BLaER1 treated with 17β-estradiol and CSF1 and Interleukin-3, amounts not matched to agents 10 nM and 100 nM (cell line): ENCODE measurements at regions not wholly inside any gene's neighbourhood (a gene's known extent, or its start where the extent isn't known, plus 50 kb on each side); places are given as distances from the start of the nearest gene placed in this dataset.

ENCODE experiments used
- H3K27ac ChIP-seq, 11 experiments: shearing (Covaris generic); formaldehyde crosslinking; 2 replicates each; pipeline ENCODE4 v1.8.1; 2022
- H3K27me3 ChIP-seq, 11 experiments: shearing (Covaris generic); formaldehyde crosslinking; 2 replicates each; pipeline ENCODE4 v1.8.1; 2022
- H3K36me3 ChIP-seq, 11 experiments: shearing (Covaris generic); formaldehyde crosslinking; 2 replicates each; pipeline ENCODE4 v1.8.1; 2022
- H3K4me1 ChIP-seq, 10 experiments: shearing (Covaris generic); formaldehyde crosslinking; 2 replicates each; pipeline ENCODE4 v1.8.1; 2022
- H3K4me2 ChIP-seq, 11 experiments: shearing (Covaris generic); formaldehyde crosslinking; 2 replicates each; pipeline ENCODE4 v1.8.1; 2022
- H3K4me3 ChIP-seq, 10 experiments: shearing (Covaris generic); formaldehyde crosslinking; 2 replicates each; pipeline ENCODE4 v1.8.1; 2022
- H3K9ac ChIP-seq, 11 experiments: shearing (Covaris generic); formaldehyde crosslinking; 2 replicates each; pipeline ENCODE4 v1.8.1; 2022
- H3K9me3 ChIP-seq, 11 experiments: shearing (Covaris generic); formaldehyde crosslinking; replicated peaks in 1 of 11; 2 replicates each; pipeline ENCODE4 v1.8.1; 2022
- H4K20me1 ChIP-seq, 11 experiments: shearing (Covaris generic); formaldehyde crosslinking; 2 replicates each; pipeline ENCODE4 v1.8.1; 2022
- Cebpa-rat ChIP-seq, 11 experiments: shearing (Covaris generic); IDR thresholded peaks; 2 replicates each; pipeline ENCODE4 v1.8.1; 2022

DNA sequence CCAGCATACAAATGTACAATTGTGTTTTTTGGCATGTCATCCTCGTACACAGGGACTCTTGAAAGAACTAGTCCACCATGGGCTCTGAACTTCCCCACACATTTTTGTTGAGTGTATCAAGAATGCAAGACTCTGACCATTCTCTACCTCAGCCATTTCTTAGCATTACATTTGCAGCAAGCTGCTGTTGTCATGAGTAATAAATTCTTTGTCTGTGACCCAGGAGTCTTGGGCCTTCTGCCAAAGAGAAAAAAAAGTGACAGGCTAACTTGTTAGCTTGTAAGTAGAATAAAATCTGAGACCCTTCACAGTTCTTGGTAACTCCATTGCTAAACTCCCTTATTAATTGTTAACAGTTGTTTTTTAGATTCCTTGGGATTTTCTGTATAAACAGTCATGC is 542.3 kb upstream of the MBL2 start:
- no peak overlapping the region for H3K9ac ChIP-seq
- no peaks in the 10 kb centered on the region for H3K27me3 ChIP-seq
- H3K4me1 ChIP-seq = no peaks in the 10 kb centered on the region
- no peak overlapping the region for H3K27ac ChIP-seq
- H4K20me1 ChIP-seq = no peaks in the 10 kb centered on the region
- TF ChIP-seq Cebpa-rat (IDR thresholded peaks at IDR 0.05) = no peak
- no peaks in the 10 kb centered on the region for H3K9me3 ChIP-seq
- no peak overlapping the region for H3K4me2 ChIP-seq
- no peak overlapping the region for H3K4me3 ChIP-seq
- H3K36me3 ChIP-seq = no peaks in the 10 kb centered on the region

DNA sequence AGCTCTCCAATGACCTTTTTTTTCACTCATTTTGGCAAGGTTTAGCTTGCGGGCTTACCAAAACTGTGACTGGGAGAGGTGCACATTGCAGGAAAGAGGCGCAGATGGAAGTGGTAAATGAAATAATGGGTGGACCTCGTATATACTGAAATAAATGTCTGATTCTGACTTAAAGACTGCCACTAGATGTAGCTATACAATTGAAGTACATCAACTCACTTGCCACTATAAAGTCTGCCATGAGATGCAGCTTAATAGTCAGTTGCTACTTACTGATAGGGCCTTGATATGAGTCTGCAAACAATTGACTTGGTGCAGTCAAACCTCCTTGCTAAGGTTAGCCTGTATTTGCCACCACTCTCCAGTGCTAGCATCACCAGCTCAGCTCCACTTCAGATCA is 525.9 kb upstream of the MBL2 start:
- Histone ChIP-seq H3K9ac (no peak overlapping the region), H3K4me2 (no peak overlapping the region), H3K27me3 (no peaks in the 10 kb centered on the region), H3K36me3 (no peaks in the 10 kb centered on the region), H3K9me3 (no peaks in the 10 kb centered on the region; a peak in 1 of 22 replicates), H3K4me3 (no peak overlapping the region), H4K20me1 (no peaks in the 10 kb centered on the region), H3K27ac (no peak overlapping the region), H3K4me1 (no peaks in the 10 kb centered on the region)
- no peak for TF ChIP-seq Cebpa-rat (IDR thresholded peaks at IDR 0.05)

DNA sequence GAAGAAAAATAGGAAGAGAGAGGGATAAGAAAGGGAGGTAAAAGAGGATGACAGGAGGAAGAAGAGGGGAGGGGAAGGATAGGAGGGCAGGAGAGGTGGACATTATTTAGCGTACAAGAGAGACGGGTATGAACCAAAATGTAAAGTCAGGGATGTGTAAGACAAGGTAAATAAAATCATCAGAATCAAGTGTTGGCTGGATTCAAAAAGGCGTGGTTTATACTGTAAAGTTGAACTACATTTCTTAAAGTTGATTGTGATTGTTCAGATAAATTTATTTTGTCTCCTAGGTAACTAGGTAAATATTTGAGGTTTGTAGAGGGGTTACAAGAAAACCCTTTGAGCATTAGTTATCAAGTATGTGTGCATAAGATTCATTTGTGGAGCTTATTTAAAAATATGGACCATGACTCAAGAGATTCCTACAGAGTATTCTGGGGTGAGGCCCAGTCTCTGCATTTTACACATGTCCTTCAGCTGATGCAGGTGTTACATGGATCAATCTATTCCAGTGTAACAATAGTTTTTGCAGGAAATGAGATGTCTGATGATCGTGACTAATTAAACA is 512.1 kb upstream of the MBL2 start:
- H3K4me3 ChIP-seq = no peak overlapping the region
- H3K9ac ChIP-seq = no peak overlapping the region
- TF ChIP-seq Cebpa-rat (IDR thresholded peaks at IDR 0.05) = no peak
- H3K4me1 ChIP-seq = no peaks in the 10 kb centered on the region
- H3K27ac ChIP-seq = no peak overlapping the region
- H3K36me3 ChIP-seq = no peaks in the 10 kb centered on the region
- H4K20me1 ChIP-seq = no peaks in the 10 kb centered on the region
- H3K4me2 ChIP-seq = no peak overlapping the region
- no peaks in the 10 kb centered on the region for H3K9me3 ChIP-seq
- H3K27me3 ChIP-seq = no peaks in the 10 kb centered on the region

DNA sequence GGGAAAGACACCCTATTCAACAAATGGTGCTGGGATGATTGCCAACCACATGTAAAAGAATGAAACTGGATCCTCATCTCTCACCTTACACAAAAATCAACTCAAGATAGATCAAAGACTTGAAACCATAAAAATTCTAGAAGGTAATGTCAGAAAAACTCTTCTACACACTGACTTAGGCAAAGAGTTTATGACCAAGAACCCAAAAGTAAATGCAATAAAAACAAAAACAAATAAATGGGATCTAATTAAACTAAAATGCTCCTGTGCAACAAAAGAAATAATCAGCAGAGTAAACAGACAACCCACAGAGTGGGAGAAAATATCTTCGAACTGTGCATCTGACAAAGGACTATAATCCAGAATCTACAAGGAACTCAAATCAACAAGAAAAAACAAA is 504.2 kb upstream of the MBL2 start:
- Histone ChIP-seq H3K4me3 (no peak overlapping the region), H3K27ac (no peak overlapping the region), H3K4me1 (no peaks in the 10 kb centered on the region), H3K27me3 (no peaks in the 10 kb centered on the region), H3K4me2 (no peak overlapping the region), H3K9me3 (peaks cover 0 to 5% (median 0%) of the 10 kb centered on the region in 11 experiments; a peak in 1 of 22 replicates), H4K20me1 (no peaks in the 10 kb centered on the region), H3K36me3 (no peaks in the 10 kb centered on the region), H3K9ac (no peak overlapping the region)
- no peak for TF ChIP-seq Cebpa-rat (IDR thresholded peaks at IDR 0.05)

GRCh38 chr10:53269482-53269881 is 496.9 kb upstream of the MBL2 start:
- no peak for TF ChIP-seq Cebpa-rat (IDR thresholded peaks at IDR 0.05)
- no peaks in the 10 kb centered on the region for H3K9me3 ChIP-seq
- no peaks in the 10 kb centered on the region for H3K4me1 ChIP-seq
- no peaks in the 10 kb centered on the region for H4K20me1 ChIP-seq
- H3K9ac ChIP-seq = no peak overlapping the region
- H3K27me3 ChIP-seq = no peaks in the 10 kb centered on the region
- no peak overlapping the region for H3K27ac ChIP-seq
- no peak overlapping the region for H3K4me3 ChIP-seq
- no peak overlapping the region for H3K4me2 ChIP-seq
- H3K36me3 ChIP-seq = no peaks in the 10 kb centered on the region

GRCh38 chr10:53260213-53260612 is 487.6 kb upstream of the MBL2 start:
- Histone ChIP-seq H3K9me3 (no peaks in the 10 kb centered on the region), H3K9ac (no peak overlapping the region), H3K4me1 (no peaks in the 10 kb centered on the region), H3K27ac (no peak overlapping the region), H3K36me3 (no peaks in the 10 kb centered on the region), H3K4me2 (no peak overlapping the region), H3K4me3 (no peak overlapping the region), H4K20me1 (no peaks in the 10 kb centered on the region), H3K27me3 (no peaks in the 10 kb centered on the region)
- no peak for TF ChIP-seq Cebpa-rat (IDR thresholded peaks at IDR 0.05)

GRCh38 chr10:53256623-53257022 is 484.0 kb upstream of the MBL2 start:
- Histone ChIP-seq H3K27ac (no peak overlapping the region), H3K4me2 (no peak overlapping the region), H3K4me3 (no peak overlapping the region), H3K36me3 (no peaks in the 10 kb centered on the region), H3K9me3 (peaks cover 7 to 14% (median 8%) of the 10 kb centered on the region in 11 experiments; a peak in 12 of 22 replicates), H3K27me3 (no peaks in the 10 kb centered on the region), H4K20me1 (no peaks in the 10 kb centered on the region), H3K4me1 (no peaks in the 10 kb centered on the region), H3K9ac (no peak overlapping the region)
- no peak for TF ChIP-seq Cebpa-rat (IDR thresholded peaks at IDR 0.05)

DNA sequence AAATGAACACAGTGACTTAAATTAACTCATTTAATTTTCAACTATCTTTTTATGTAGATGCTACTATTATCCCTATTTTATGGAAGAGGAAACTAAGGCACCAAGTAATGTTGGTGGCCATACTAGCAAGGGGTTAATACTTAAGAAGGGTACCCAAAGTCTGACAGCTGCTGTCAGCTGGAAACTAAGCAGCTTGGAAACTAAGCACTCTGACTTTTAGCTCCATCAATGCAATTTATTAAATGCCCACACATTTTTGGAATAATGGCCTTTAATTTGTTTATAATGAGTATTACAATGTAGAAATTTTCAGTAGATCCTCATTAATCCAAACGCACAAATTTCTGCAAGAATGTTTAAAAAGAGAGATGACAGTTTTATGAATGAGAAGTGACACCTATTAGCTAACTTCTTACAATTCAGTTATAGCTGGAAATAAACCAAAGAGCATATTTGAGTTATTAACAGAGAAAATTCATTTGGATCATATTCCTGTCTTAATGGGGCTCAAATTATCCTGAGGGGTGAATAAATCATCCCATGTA is 483.1 kb upstream of the MBL2 start:
- Histone ChIP-seq H3K27ac (no peak overlapping the region), H3K9me3 (peaks cover 7 to 14% (median 8%) of the 10 kb centered on the region in 11 experiments; a peak in 12 of 22 replicates), H3K4me2 (no peak overlapping the region), H4K20me1 (no peaks in the 10 kb centered on the region), H3K4me3 (no peak overlapping the region), H3K36me3 (no peaks in the 10 kb centered on the region), H3K9ac (no peak overlapping the region), H3K27me3 (no peaks in the 10 kb centered on the region), H3K4me1 (no peaks in the 10 kb centered on the region)
- no peak for TF ChIP-seq Cebpa-rat (IDR thresholded peaks at IDR 0.05)

DNA sequence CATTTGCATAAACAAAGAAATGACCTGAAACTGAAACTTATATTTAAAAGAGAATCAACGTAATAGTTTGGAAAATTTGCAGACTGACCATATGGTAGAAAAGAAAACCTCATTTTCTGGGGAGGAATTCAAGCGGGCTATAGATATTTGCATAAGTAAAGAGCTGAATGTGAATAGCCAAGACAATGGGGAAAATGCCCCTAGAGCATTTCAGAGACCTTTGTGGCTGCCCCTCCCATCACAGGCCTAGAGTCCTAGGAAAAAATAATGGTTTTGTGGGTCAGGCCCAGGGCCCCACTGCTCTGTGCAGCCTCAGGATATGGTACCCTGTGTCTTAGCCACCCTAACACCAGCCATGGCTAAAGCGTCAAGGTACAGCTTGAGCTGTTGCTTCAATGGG is 480.6 kb upstream of the MBL2 start:
- no peak for TF ChIP-seq Cebpa-rat (IDR thresholded peaks at IDR 0.05)
- no peaks in the 10 kb centered on the region for H3K27me3 ChIP-seq
- no peaks in the 10 kb centered on the region for H3K36me3 ChIP-seq
- peaks cover 7 to 14% (median 8%) of the 10 kb centered on the region in 11 experiments; a peak in 12 of 22 replicates for H3K9me3 ChIP-seq
- no peaks in the 10 kb centered on the region for H4K20me1 ChIP-seq
- no peak overlapping the region for H3K4me3 ChIP-seq
- no peak overlapping the region for H3K9ac ChIP-seq
- no peaks in the 10 kb centered on the region for H3K4me1 ChIP-seq
- no peak overlapping the region for H3K4me2 ChIP-seq
- no peak overlapping the region for H3K27ac ChIP-seq

GRCh38 chr10:53239873-53240272 is 467.3 kb upstream of the MBL2 start:
- Histone ChIP-seq H3K4me3 (no peak overlapping the region), H3K27me3 (no peaks in the 10 kb centered on the region), H3K4me2 (no peak overlapping the region), H3K36me3 (no peaks in the 10 kb centered on the region), H3K9me3 (no peaks in the 10 kb centered on the region), H4K20me1 (no peaks in the 10 kb centered on the region), H3K9ac (no peak overlapping the region), H3K4me1 (no peaks in the 10 kb centered on the region), H3K27ac (no peak overlapping the region)
- no peak for TF ChIP-seq Cebpa-rat (IDR thresholded peaks at IDR 0.05)
